ENCODE measurements at regions not wholly inside any gene's neighbourhood (a gene's known extent, or its start where the extent isn't known, plus 50 kb on each side); places are given as distances from the start of the nearest gene placed in this dataset.

DNA sequence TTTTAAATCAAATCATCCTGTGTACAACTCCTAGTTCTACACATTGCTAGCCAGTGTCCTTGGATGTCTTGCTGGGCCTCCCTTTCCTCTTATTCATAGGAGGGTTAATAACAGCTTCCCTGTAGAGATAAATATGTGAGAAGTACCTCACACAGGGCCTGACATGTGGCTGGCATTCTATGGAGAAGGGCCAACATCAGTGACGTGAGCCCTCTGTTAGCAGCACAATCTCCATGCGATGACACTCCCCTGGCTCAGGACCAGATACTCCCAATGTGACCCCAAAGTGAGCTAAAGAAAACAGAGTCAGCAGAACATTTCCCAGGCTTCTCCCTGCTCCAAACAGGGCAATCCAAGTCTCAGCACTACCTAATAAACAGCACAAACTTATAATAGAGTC is 818.4 kb downstream of the DIAPH3 start:
- no peak overlapping the region for H3K27ac Mint-ChIP-seq
- no peak overlapping the region for H4K8ac ChIP-seq (replicated peaks; ENCODE audit: insufficient read length, low read depth, low read length)

More for the DNA sequence above, 818.4 kb downstream of the DIAPH3 start:
- Histone ChIP-seq H3K4ac (ENCODE audit: low read depth, low read length) (no peak overlapping the region), H3K9ac (ENCODE audit: extremely low read depth, insufficient read length, low read length) (no peak overlapping the region), H3K14ac (ENCODE audit: insufficient read depth, low read length) (no peak overlapping the region), H3K79me2 (ENCODE audit: insufficient read depth, low read length) (no peaks in the 10 kb centered on the region), H4K91ac (ENCODE audit: insufficient read length, low read depth, low read length) (no peak overlapping the region), H3K27me3 (ENCODE audit: insufficient read depth, low read length) (no peaks in the 10 kb centered on the region), H3K23me2 (ENCODE audit: insufficient read length, low read depth, low read length, poor library complexity, severe bottlenecking) (no peaks in the 10 kb centered on the region), H3K9me3 (ENCODE audit: control insufficient read depth, low read depth, low read length) (no peaks in the 10 kb centered on the region), H2BK120ac (ENCODE audit: low read depth, low read length, poor library complexity, severe bottlenecking) (no peak overlapping the region), H2AFZ (ENCODE audit: low read length) (no peak overlapping the region), H3K56ac (ENCODE audit: insufficient read length, low read depth, low read length) (no peak overlapping the region), H3K18ac (ENCODE audit: insufficient read length, low read depth, low read length) (no peak overlapping the region), H2BK5ac (ENCODE audit: insufficient read length, low read length) (no peak overlapping the region), H3T11ph (ENCODE audit: low read length) (no peak overlapping the region), H2BK15ac (ENCODE audit: low read depth, low read length) (no peak overlapping the region), H3K79me1 (ENCODE audit: insufficient read depth, low read depth, low read length, poor library complexity, severe bottlenecking) (no peaks in the 10 kb centered on the region), H3K23ac (ENCODE audit: insufficient read length, low read depth, low read length) (no peak overlapping the region), H4K5ac (ENCODE audit: insufficient read length, low read depth, low read length) (no peak overlapping the region), H3K4me1 (ENCODE audit: insufficient read depth, low read length) (no peaks in the 10 kb centered on the region), H4K20me1 (ENCODE audit: control insufficient read depth, insufficient read depth, insufficient read length) (no peaks in the 10 kb centered on the region), H3K4me2 (ENCODE audit: insufficient read depth, insufficient read length, low read length) (no peak overlapping the region), H2AK5ac (ENCODE audit: insufficient read length, low read length) (no peak overlapping the region), H3K27ac (ENCODE audit: insufficient read length, low read depth, low read length) (no peak overlapping the region), H2BK20ac (ENCODE audit: low read depth, low read length, poor library complexity, severe bottlenecking) (no peak overlapping the region), H2BK12ac (ENCODE audit: insufficient read length, low read depth, low read length) (no peak overlapping the region)
- H3K4me3 Mint-ChIP-seq = no peak overlapping the region
- no CpG with 5 or more reads among the region's 2 CpGs for WGBS (ENCODE audit: extremely low coverage, insufficient read length, low lambda C conversion rate)
- no peaks in the 10 kb centered on the region for H3K9me3 Mint-ChIP-seq
- peaks cover 13 to 14% of the 10 kb centered on the region in 2 experiments; a peak in 3 of 4 replicates for H3K4me1 Mint-ChIP-seq
- no peak for DNase-seq
- no peaks in the 10 kb centered on the region for H3K36me3 Mint-ChIP-seq (ENCODE audit: insufficient read depth in 1 of 3, low read depth in 3 of 3)
- TF ChIP-seq, protein P1, sequence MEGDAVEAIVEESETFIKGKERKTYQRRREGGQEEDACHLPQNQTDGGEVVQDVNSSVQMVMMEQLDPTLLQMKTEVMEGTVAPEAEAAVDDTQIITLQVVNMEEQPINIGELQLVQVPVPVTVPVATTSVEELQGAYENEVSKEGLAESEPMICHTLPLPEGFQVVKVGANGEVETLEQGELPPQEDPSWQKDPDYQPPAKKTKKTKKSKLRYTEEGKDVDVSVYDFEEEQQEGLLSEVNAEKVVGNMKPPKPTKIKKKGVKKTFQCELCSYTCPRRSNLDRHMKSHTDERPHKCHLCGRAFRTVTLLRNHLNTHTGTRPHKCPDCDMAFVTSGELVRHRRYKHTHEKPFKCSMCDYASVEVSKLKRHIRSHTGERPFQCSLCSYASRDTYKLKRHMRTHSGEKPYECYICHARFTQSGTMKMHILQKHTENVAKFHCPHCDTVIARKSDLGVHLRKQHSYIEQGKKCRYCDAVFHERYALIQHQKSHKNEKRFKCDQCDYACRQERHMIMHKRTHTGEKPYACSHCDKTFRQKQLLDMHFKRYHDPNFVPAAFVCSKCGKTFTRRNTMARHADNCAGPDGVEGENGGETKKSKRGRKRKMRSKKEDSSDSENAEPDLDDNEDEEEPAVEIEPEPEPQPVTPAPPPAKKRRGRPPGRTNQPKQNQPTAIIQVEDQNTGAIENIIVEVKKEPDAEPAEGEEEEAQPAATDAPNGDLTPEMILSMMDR (conservative IDR thresholded peaks at IDR 0.05) = no peak
- H3K27me3 Mint-ChIP-seq (ENCODE audit: low read depth) = no peaks in the 10 kb centered on the region
